ENCODE measurements at regions not wholly inside any gene's neighbourhood (a gene's known extent, or its start where the extent isn't known, plus 50 kb on each side); places are given as distances from the start of the nearest gene placed in this dataset.

DNA sequence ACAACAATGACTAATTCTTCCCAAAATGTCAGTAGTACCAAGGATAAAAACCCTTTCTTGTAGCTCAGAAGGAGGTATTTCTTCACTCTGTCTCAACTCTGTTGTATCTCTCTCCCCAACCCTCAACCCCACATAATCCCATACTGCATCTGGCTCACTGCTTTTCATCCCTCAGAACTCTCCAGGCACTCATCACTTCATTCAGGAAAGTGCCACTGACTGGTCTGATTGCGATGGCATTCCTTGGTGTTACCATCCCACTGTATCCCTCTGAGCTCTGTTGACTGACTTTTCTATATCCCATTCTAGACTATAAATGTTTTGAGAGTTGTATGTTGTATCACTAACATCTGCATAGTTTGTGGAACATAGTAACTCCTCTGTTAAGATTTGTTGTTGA lies 483.5 kb upstream of the ADGRL2 start:
- no peak overlapping the region for H3K4me3 ChIP-seq
- DNase-seq, result no peak
- H3K9me3 ChIP-seq (replicated peaks), result no peaks in the 10 kb centered on the region
- TF ChIP-seq, protein P1, sequence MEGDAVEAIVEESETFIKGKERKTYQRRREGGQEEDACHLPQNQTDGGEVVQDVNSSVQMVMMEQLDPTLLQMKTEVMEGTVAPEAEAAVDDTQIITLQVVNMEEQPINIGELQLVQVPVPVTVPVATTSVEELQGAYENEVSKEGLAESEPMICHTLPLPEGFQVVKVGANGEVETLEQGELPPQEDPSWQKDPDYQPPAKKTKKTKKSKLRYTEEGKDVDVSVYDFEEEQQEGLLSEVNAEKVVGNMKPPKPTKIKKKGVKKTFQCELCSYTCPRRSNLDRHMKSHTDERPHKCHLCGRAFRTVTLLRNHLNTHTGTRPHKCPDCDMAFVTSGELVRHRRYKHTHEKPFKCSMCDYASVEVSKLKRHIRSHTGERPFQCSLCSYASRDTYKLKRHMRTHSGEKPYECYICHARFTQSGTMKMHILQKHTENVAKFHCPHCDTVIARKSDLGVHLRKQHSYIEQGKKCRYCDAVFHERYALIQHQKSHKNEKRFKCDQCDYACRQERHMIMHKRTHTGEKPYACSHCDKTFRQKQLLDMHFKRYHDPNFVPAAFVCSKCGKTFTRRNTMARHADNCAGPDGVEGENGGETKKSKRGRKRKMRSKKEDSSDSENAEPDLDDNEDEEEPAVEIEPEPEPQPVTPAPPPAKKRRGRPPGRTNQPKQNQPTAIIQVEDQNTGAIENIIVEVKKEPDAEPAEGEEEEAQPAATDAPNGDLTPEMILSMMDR (IDR thresholded peaks at IDR 0.05; ENCODE audit: borderline replicate concordance), result no peak
- intact Hi-C loops (cut with micrococcal nuclease), result no loop called here
- H3K27me3 ChIP-seq (ENCODE audit: low read depth), result no peaks in the 10 kb centered on the region
- H3K4me1 ChIP-seq, result peaks cover 28% of the 10 kb centered on the region
- H3K36me3 ChIP-seq, result no peaks in the 10 kb centered on the region
- no peak overlapping the region for H3K27ac ChIP-seq (replicated peaks)

GRCh38 chr1:81314513-81315233 lies 486.1 kb upstream of the ADGRL2 start:
- TF ChIP-seq, protein P1 (IDR thresholded peaks at IDR 0.05; ENCODE audit: borderline replicate concordance), result no peak
- Histone ChIP-seq H3K27me3 (ENCODE audit: low read depth) (no peaks in the 10 kb centered on the region), H3K4me1 (peaks cover 28% of the 10 kb centered on the region), H3K36me3 (no peaks in the 10 kb centered on the region), H3K9me3 (replicated peaks) (no peaks in the 10 kb centered on the region), H3K27ac (replicated peaks) (peak overlapping the region; percentile 55), H3K4me3 (no peak overlapping the region)
- no peak for DNase-seq
- intact Hi-C loops (cut with micrococcal nuclease), result no loop called here

- Histone ChIP-seq H3K4me1 (peaks cover 28% of the 10 kb centered on the region), H3K36me3 (no peaks in the 10 kb centered on the region), H3K4me3 (no peak overlapping the region), H3K9me3 (replicated peaks) (no peaks in the 10 kb centered on the region), H3K27me3 (ENCODE audit: low read depth) (no peaks in the 10 kb centered on the region), H3K27ac (replicated peaks) (peak overlapping the region; percentile 55)
- intact Hi-C loops (cut with micrococcal nuclease), result no loop called here
- TF ChIP-seq, protein P1 (IDR thresholded peaks at IDR 0.05; ENCODE audit: borderline replicate concordance), result no peak
- no peak for DNase-seq
These were observed 487.4 kb upstream of the ADGRL2 start for GRCh38 chr1:81313289-81313688.

GRCh38 chr1:81312272-81312754 lies 488.4 kb upstream of the ADGRL2 start:
- no peak for DNase-seq
- no peaks in the 10 kb centered on the region for H3K36me3 ChIP-seq
- TF ChIP-seq, protein P1 (IDR thresholded peaks at IDR 0.05; ENCODE audit: borderline replicate concordance), result no peak
- no peaks in the 10 kb centered on the region for H3K9me3 ChIP-seq (replicated peaks)
- no peak overlapping the region for H3K4me3 ChIP-seq
- intact Hi-C loops (cut with micrococcal nuclease), result no loop called here
- H3K27me3 ChIP-seq (ENCODE audit: low read depth), result no peaks in the 10 kb centered on the region
- no peak overlapping the region for H3K27ac ChIP-seq (replicated peaks)
- H3K4me1 ChIP-seq, result peaks cover 28% of the 10 kb centered on the region

DNA sequence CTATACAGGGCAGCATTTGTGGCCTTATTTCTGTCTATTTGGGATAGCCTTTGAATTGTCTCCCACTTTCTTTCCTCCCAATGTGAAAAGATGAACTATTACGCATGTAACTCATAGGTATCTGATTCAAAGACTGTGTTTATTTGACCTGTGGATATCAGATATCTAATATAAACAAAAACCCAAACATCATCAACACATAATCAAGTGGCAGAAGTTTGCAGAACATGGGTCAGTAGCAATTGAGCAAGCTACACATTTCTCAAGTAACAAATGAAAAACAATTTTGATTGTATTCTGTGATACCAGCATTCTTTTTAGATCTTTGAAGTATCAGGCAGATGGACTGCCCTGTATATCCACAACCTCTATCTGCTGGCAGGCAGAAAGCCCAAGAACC lies 490.5 kb upstream of the ADGRL2 start:
- no peaks in the 10 kb centered on the region for H3K9me3 ChIP-seq (replicated peaks)
- H3K27me3 ChIP-seq (ENCODE audit: low read depth), result no peaks in the 10 kb centered on the region
- TF ChIP-seq, protein P1 (IDR thresholded peaks at IDR 0.05; ENCODE audit: borderline replicate concordance), result no peak
- no peak for DNase-seq
- peak overlapping the region; percentile 16 for H3K27ac ChIP-seq (replicated peaks)
- peaks cover 20% of the 10 kb centered on the region for H3K4me1 ChIP-seq
- no peak overlapping the region for H3K4me3 ChIP-seq
- intact Hi-C loops (cut with micrococcal nuclease), result no loop called here
- H3K36me3 ChIP-seq, result no peaks in the 10 kb centered on the region
